Epithelial cell of esophagus (primary cell): ENCODE measurements at regions not wholly inside any gene's neighbourhood (a gene's known extent, or its start where the extent isn't known, plus 50 kb on each side); places are given as distances from the start of the nearest gene placed in this dataset.
"Not testable (repeated sequence)": the region's sequence is repeated elsewhere in the genome, so short reads cannot be mapped to it uniquely, and the experiment has no call there.

Source experiments
- DNase-seq: peaks from one replicate; pipeline ENCODE4 v3.0.0; 2010; ENCODE audit warnings: low read depth
- H3K4me3 ChIP-seq: 2 replicates; pipeline ENCODE4 v1.5.1; 2011; ENCODE audit warnings: mild to moderate bottlenecking, low read length, control low read depth

GRCh38 chr2:111335220-111335907 is 214.7 kb downstream of the BCL2L11 start:
- not testable (repeated sequence) for H3K4me3 ChIP-seq, DNase-seq

DNA sequence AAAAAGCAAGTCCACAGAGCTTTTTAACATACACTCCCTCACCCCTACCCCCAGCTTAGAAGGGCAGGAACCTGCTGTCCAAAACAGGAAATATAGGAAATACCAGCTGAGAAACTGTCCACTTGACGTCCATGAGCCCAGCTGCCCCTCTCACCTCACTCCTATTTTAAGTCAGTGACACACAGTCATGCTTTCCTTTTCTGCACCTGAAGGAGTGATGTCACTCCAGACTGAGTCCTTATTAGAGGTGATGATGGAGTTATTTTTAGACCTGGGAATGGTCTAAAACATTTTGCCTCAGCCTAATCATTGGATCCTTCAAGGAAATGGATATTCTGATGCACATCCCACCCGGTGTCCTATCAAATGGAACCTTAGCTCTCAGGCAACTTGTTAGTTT is 217.8 kb downstream of the BCL2L11 start:
- DNase-seq, H3K4me3 ChIP-seq: not testable (repeated sequence)

GRCh38 chr2:111339476-111339875 is 218.8 kb downstream of the BCL2L11 start:
- not testable (repeated sequence) for H3K4me3 ChIP-seq, DNase-seq

- DNase-seq, H3K4me3 ChIP-seq: not testable (repeated sequence)
Measured at GRCh38 chr2:111344590-111344989, 223.9 kb downstream of the BCL2L11 start.

DNA sequence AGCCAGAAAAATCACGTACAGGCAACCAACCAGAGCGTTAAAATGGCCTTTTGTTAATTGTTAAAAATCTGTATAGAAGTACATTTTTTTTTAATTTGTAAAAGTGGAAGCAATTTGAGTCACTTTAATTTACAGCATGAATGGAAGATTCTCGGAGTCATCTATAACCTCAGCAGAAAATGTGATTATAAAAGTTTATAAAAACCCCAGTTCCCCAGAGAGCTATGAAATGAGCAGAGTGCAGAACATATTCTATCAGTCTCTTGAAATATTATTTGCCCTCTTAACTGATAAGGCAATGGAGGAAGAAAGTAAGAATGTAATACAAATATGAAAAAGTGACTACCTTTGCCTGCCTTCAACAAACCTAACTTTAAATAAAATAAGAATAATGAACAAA is 224.7 kb downstream of the BCL2L11 start:
- DNase-seq, H3K4me3 ChIP-seq: not testable (repeated sequence)

DNA sequence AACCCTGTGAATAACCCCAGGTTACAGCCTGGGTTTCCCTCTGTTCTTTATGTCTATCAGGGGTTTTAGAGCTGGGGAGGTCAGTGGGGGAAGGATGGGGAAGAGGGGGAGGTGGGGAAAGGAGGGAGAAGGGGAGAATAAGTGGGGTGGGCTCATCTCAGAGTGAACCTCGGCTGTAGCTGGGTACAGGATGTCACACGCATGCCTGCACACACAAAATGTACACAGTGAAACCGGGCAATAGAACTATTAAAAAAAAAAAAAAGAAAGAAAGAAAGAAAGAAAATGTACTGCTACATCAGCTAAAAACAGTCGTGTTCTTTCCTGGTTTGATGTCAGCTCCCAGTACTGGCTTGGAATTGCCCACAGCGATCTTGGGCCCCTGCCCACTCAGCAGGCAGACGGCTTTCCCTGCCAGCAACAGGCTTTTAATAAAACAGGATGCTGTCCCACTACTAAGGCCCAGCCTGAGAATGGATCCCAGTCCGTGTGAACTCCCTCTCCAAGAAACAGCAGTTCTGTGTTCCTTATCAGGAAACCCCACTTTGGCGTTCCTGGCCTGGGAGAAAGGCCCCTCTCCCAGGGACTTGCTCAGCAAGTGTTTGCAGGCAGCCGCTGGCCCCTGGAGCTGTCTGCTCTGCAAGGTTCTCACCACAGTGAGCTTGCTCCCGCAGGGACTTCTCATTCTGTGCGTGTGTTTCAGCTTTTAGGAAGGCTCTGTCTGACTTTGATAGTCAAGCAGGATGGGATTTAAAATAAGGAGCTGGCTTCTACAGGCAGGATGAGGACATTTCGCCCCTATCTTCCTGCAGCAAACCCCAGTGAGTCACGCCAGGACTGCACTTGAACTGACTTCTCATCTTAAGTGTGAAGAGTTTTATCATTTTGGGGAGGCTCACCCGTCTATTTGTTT is 225.6 kb downstream of the BCL2L11 start:
- DNase-seq, result peak; percentile 18
- not testable (repeated sequence) for H3K4me3 ChIP-seq

- H3K4me3 ChIP-seq, DNase-seq: not testable (repeated sequence)
Measured at GRCh38 chr2:111347695-111348094, 227.0 kb downstream of the BCL2L11 start.

DNA sequence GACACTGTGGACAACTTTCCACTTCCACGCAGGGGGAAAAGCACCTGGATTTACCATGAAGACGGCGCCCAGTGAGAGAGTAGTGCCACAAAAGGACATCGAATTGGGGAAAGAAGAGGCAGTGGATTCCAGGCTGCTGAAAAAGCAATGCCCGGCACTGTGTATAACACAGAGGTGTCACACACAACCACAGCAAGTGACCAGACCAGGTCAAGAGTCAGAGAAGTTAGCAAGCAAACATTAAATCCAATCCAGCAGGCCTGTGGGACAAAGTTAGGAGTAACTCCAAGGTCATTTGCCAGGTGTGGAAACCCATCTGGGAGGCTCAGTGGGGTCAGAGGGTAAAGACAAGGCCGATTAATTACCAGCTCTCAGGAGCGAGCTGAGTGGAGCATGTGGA is 227.6 kb downstream of the BCL2L11 start:
- not testable (repeated sequence) for DNase-seq, H3K4me3 ChIP-seq

- not testable (repeated sequence) for DNase-seq, H3K4me3 ChIP-seq
Measured at GRCh38 chr2:111355022-111355817, 234.5 kb downstream of the BCL2L11 start.

DNA sequence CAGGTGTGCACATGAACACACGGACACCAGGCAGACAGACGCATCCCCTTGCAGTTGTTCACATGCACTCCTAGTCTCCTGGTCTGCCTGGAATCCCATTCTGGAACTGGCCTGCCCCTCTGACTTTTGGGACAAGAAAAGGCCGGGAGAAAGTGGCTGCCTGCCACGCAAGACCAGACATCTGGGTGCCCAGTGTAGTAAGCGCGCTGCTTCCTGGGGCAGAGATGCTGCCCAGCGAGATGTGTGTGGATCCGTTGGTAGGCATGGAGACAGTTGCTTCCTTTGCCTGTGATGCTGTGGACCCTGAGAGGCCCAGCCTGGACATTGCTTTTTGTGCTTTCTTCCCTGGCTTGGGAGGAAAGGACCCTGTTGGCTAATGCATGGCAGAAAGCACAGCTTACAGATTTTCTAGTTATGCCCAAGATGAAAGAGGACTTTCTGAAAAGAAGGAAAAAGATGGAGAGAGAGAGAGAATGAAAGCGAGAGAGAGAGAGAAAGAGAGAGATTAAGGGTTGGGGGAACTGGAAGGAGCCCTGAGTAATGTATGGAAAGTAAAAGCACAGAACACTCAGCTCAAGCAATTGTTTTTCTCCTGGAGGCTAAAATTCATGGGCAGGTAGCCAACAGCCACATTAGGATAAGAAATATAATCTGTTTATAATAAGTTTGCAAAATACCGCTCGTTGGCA is 235.3 kb downstream of the BCL2L11 start:
- DNase-seq, H3K4me3 ChIP-seq: not testable (repeated sequence)

GRCh38 chr2:111356512-111357031 is 235.9 kb downstream of the BCL2L11 start:
- peak; percentile 21 for DNase-seq
- H3K4me3 ChIP-seq, result not testable (repeated sequence)

DNA sequence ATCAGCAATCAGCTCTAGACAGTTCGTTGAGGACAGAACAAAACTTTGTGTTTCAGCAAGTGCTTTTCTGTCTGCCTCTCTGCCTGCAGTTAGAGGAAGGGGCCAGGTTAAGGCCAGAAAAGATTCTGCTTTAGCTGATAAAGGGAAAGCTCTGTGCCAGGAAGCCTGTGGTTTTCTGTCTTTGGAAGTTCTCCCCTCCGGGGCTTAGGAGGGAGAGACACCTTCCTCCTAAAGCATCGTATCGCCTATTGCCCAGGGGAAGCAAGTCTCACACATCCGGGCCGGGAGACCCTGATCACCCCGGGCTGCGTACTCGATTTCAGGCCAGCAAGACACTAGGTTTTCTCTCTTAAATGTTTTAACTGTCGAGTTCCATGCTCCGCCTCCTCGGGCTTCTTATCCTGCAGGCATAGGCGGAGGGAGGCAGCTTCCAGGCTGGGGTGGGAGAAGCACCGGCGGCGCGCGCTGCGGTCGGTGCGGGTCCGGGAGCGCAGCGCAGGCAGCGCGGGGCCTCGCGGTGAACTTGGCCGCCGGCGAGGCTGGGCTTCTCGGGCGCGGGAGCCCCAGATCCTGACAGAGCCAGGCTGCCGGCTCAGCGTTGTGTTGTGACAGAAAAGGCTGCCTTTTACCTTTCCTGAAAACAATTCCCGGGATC is 245.4 kb downstream of the BCL2L11 start:
- H3K4me3 ChIP-seq, result not testable (repeated sequence)

GRCh38 chr2:111366641-111367029 is 245.9 kb downstream of the BCL2L11 start:
- not testable (repeated sequence) for H3K4me3 ChIP-seq, DNase-seq

More for the DNA sequence above, 245.4 kb downstream of the BCL2L11 start:
- not testable (repeated sequence) for DNase-seq

GRCh38 chr2:111367080-111367479 is 246.4 kb downstream of the BCL2L11 start:
- DNase-seq, H3K4me3 ChIP-seq: not testable (repeated sequence)

DNA sequence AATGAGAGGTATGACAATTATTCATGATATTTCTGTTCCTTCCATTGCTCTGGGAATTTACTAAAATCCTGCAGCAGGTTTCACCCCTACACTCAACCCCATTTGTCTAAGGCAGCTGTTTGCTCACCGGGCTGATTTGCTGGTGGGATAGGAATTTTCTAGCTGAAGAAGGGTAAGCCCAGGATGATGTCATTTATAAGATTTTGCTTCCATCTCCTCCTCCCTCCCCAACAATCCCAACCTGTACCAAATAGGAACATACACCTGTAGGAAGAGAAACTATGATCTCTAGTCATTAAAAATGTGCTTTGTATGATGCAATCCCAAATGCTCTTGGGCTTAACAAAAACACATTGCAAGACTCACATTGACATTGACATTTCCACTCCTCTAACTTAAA is 247.2 kb downstream of the BCL2L11 start:
- H3K4me3 ChIP-seq, result not testable (repeated sequence)
- peak; percentile 56 for DNase-seq

- not testable (repeated sequence) for DNase-seq, H3K4me3 ChIP-seq
Measured at GRCh38 chr2:111368288-111368687, 247.6 kb downstream of the BCL2L11 start.

- H3K4me3 ChIP-seq, DNase-seq: not testable (repeated sequence)
Measured at GRCh38 chr2:111373060-111373459, 252.3 kb downstream of the BCL2L11 start.

DNA sequence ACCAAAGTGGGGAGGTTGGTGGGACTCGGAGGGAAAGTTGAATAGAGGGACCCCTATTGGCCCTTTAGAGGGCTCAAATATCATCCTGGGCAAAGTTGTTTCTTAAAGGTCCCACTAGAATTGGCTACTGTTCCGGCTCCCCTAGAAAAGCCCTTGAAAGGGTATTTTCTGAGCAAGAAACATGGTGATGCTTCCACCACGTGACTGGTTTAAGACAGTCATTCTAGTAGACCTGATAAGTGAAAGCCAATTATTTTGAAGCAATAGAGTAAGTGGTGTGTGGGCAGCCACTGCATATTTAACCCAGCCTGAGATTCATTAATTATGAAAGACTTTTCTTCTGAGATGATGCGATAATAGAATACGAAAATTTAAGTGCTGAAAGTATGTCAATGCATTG is 253.3 kb downstream of the BCL2L11 start:
- DNase-seq, result not testable (repeated sequence)

More for the DNA sequence above, 253.3 kb downstream of the BCL2L11 start:
- H3K4me3 ChIP-seq, result not testable (repeated sequence)
